Activated T-cell treated with anti-CD3 and anti-CD28 coated beads, Interleukin-2, amount 50 U/mL, for 4 hours (primary cell): ENCODE measurements at regions not wholly inside any gene's neighbourhood (a gene's known extent, or its start where the extent isn't known, plus 50 kb on each side); places are given as distances from the start of the nearest gene placed in this dataset.
"Not testable (repeated sequence)": the region's sequence is repeated elsewhere in the genome, so short reads cannot be mapped to it uniquely, and the experiment has no call there.

ENCODE experiments used
- ATAC-seq, 2 donors: fragments of 200-7000 bp; cut with Tn5 transposase; one replicate each; pipeline ENCODE4 v1.10.0; 2021
- DNase-seq: peaks from one replicate; pipeline ENCODE4 v3.0.0-alpha.2; 2020
- H3K27me3 Mint-ChIP-seq: one replicate; pipeline ENCODE4 v1.8.0; 2021; ENCODE audit warnings: low read depth, mixed read lengths
- H3K36me3 Mint-ChIP-seq: one replicate; pipeline ENCODE4 v1.8.0; 2022; ENCODE audit warnings: mixed read lengths; ENCODE audit not compliant: insufficient read depth
- H3K4me1 Mint-ChIP-seq: one replicate; pipeline ENCODE4 v1.8.0; 2021; ENCODE audit warnings: low read depth, mixed read lengths
- H3K4me3 Mint-ChIP-seq: one replicate; pipeline ENCODE4 v1.8.0; 2021; ENCODE audit warnings: mild to moderate bottlenecking, moderate library complexity, mixed read lengths
- H3K9me3 Mint-ChIP-seq: one replicate; pipeline ENCODE4 v1.8.0; 2021; ENCODE audit warnings: mixed read lengths

GRCh38 chr9:33676746-33677505 lies 118.4 kb upstream of the PRSS3 start:
- Mint-ChIP-seq H3K4me1 (peaks cover 6% of the 10 kb centered on the region), H3K4me3 (peak overlapping the region; percentile 84), H3K9me3 (no peaks in the 10 kb centered on the region), H3K36me3 (no peaks in the 10 kb centered on the region), H3K27me3 (peaks cover 69% of the 10 kb centered on the region)
- DNase-seq = peak; percentile 10
- peak; percentile 82 to 85 for ATAC-seq

- no peaks in the 10 kb centered on the region for H3K36me3 Mint-ChIP-seq
- H3K27me3 Mint-ChIP-seq = peaks cover 69% of the 10 kb centered on the region
- peaks cover 6% of the 10 kb centered on the region for H3K4me1 Mint-ChIP-seq
- peak overlapping the region; percentile 84 for H3K4me3 Mint-ChIP-seq
- DNase-seq (no peak), ATAC-seq (no peak)
- no peaks in the 10 kb centered on the region for H3K9me3 Mint-ChIP-seq
Measured at GRCh38 chr9:33677506-33677809, 117.9 kb upstream of the PRSS3 start.

GRCh38 chr9:33677961-33678360 lies 117.4 kb upstream of the PRSS3 start:
- H3K36me3 Mint-ChIP-seq = no peaks in the 10 kb centered on the region
- ATAC-seq (no peak), DNase-seq (no peak)
- no peak overlapping the region for H3K4me3 Mint-ChIP-seq
- H3K27me3 Mint-ChIP-seq = peaks cover 69% of the 10 kb centered on the region
- H3K9me3 Mint-ChIP-seq = no peaks in the 10 kb centered on the region
- peaks cover 6% of the 10 kb centered on the region for H3K4me1 Mint-ChIP-seq

- Mint-ChIP-seq H3K4me3 (no peak overlapping the region), H3K27me3 (peaks cover 63% of the 10 kb centered on the region), H3K9me3 (no peaks in the 10 kb centered on the region), H3K36me3 (no peaks in the 10 kb centered on the region), H3K4me1 (no peaks in the 10 kb centered on the region)
- ATAC-seq = no peak
- DNase-seq = no peak
Measured at GRCh38 chr9:33682551-33682950, 112.8 kb upstream of the PRSS3 start.

GRCh38 chr9:33684831-33685230 lies 110.5 kb upstream of the PRSS3 start:
- Mint-ChIP-seq H3K36me3 (no peaks in the 10 kb centered on the region), H3K4me1 (no peaks in the 10 kb centered on the region), H3K9me3 (no peaks in the 10 kb centered on the region), H3K4me3 (no peak overlapping the region), H3K27me3 (peaks cover 57% of the 10 kb centered on the region)
- no peak for DNase-seq
- no peak for ATAC-seq

GRCh38 chr9:33686942-33687341 lies 108.4 kb upstream of the PRSS3 start:
- Mint-ChIP-seq H3K27me3 (peaks cover 45% of the 10 kb centered on the region), H3K4me3 (no peak overlapping the region), H3K9me3 (no peaks in the 10 kb centered on the region), H3K36me3 (no peaks in the 10 kb centered on the region), H3K4me1 (no peaks in the 10 kb centered on the region)
- no peak for DNase-seq
- ATAC-seq = no peak

GRCh38 chr9:33687779-33688178 lies 107.6 kb upstream of the PRSS3 start:
- Mint-ChIP-seq H3K36me3 (no peaks in the 10 kb centered on the region), H3K4me3 (no peak overlapping the region), H3K27me3 (peaks cover 38% of the 10 kb centered on the region), H3K9me3 (no peaks in the 10 kb centered on the region), H3K4me1 (no peaks in the 10 kb centered on the region)
- no peak for ATAC-seq
- no peak for DNase-seq

GRCh38 chr9:33690143-33690933 lies 105.0 kb upstream of the PRSS3 start:
- Mint-ChIP-seq H3K36me3 (no peaks in the 10 kb centered on the region), H3K4me3 (no peak overlapping the region), H3K27me3 (peaks cover 26% of the 10 kb centered on the region), H3K4me1 (no peaks in the 10 kb centered on the region), H3K9me3 (no peaks in the 10 kb centered on the region)
- ATAC-seq = no peak
- no peak for DNase-seq

- H3K27me3 Mint-ChIP-seq = peaks cover 11% of the 10 kb centered on the region
- H3K36me3 Mint-ChIP-seq = no peaks in the 10 kb centered on the region
- ATAC-seq = no peak
- H3K4me1 Mint-ChIP-seq = no peaks in the 10 kb centered on the region
- H3K4me3 Mint-ChIP-seq = no peak overlapping the region
- no peaks in the 10 kb centered on the region for H3K9me3 Mint-ChIP-seq
- no peak for DNase-seq
Measured at GRCh38 chr9:33695299-33695698, 100.1 kb upstream of the PRSS3 start.

GRCh38 chr9:33695856-33696255 lies 99.5 kb upstream of the PRSS3 start:
- no peak for ATAC-seq
- no peak for DNase-seq
- H3K4me1 Mint-ChIP-seq = no peaks in the 10 kb centered on the region
- H3K4me3 Mint-ChIP-seq = no peak overlapping the region
- peaks cover 11% of the 10 kb centered on the region for H3K27me3 Mint-ChIP-seq
- H3K36me3 Mint-ChIP-seq = no peaks in the 10 kb centered on the region
- no peaks in the 10 kb centered on the region for H3K9me3 Mint-ChIP-seq

GRCh38 chr9:33697171-33697570 lies 98.2 kb upstream of the PRSS3 start:
- ATAC-seq (no peak), DNase-seq (no peak)
- no peaks in the 10 kb centered on the region for H3K9me3 Mint-ChIP-seq
- no peaks in the 10 kb centered on the region for H3K4me1 Mint-ChIP-seq
- no peak overlapping the region for H3K4me3 Mint-ChIP-seq
- H3K27me3 Mint-ChIP-seq = peaks cover 8% of the 10 kb centered on the region
- no peaks in the 10 kb centered on the region for H3K36me3 Mint-ChIP-seq

GRCh38 chr9:33698267-33698666 lies 97.1 kb upstream of the PRSS3 start:
- Mint-ChIP-seq H3K4me3 (no peak overlapping the region), H3K4me1 (no peaks in the 10 kb centered on the region), H3K9me3 (no peaks in the 10 kb centered on the region), H3K27me3 (peaks cover 8% of the 10 kb centered on the region), H3K36me3 (no peaks in the 10 kb centered on the region)
- ATAC-seq (no peak), DNase-seq (no peak)

- not testable (repeated sequence) for ATAC-seq, H3K9me3 Mint-ChIP-seq
- peaks cover 13% of the 10 kb centered on the region for H3K27me3 Mint-ChIP-seq
Measured at GRCh38 chr9:33700940-33701339, 94.4 kb upstream of the PRSS3 start.

GRCh38 chr9:33703430-33704102 lies 91.8 kb upstream of the PRSS3 start:
- Mint-ChIP-seq H3K9me3 (peaks cover 3% of the 10 kb centered on the region), H3K4me3 (no peak overlapping the region), H3K4me1 (no peaks in the 10 kb centered on the region), H3K27me3 (peaks cover 12% of the 10 kb centered on the region), H3K36me3 (no peaks in the 10 kb centered on the region)
- DNase-seq = no peak
- ATAC-seq = no peak

More at GRCh38 chr9:33700940-33701339, 94.4 kb upstream of the PRSS3 start:
- DNase-seq, H3K4me3 Mint-ChIP-seq, H3K4me1 Mint-ChIP-seq, H3K36me3 Mint-ChIP-seq: not testable (repeated sequence)

GRCh38 chr9:33705440-33705839 lies 89.9 kb upstream of the PRSS3 start:
- ATAC-seq, H3K4me1 Mint-ChIP-seq, H3K9me3 Mint-ChIP-seq, DNase-seq, H3K36me3 Mint-ChIP-seq, H3K4me3 Mint-ChIP-seq: not testable (repeated sequence)
- H3K27me3 Mint-ChIP-seq = peaks cover 12% of the 10 kb centered on the region
